ENCODE measurements at regions not wholly inside any gene's neighbourhood (a gene's known extent, or its start where the extent isn't known, plus 50 kb on each side); places are given as distances from the start of the nearest gene placed in this dataset.

DNA sequence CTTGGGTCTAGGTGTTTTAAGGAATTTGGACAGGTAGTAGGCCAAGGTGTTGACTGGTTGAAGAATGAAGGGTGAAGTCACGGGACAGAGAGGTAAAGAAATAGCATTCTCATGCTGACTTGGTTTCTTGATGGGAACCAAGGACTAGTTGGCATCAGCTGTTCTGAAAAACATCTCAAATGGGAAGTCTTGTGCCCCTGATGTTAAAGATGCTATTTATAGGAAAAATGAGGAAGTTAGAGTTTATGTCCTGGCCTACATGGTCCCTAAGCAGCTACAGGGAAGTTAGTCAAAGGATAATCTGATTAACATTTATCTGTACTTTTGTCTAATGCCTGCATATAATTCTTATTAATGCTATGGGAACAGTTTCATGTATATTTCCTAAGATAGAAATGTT is 262.4 kb downstream of the HHIPL2 start:
- no peak for DNase-seq

DNA sequence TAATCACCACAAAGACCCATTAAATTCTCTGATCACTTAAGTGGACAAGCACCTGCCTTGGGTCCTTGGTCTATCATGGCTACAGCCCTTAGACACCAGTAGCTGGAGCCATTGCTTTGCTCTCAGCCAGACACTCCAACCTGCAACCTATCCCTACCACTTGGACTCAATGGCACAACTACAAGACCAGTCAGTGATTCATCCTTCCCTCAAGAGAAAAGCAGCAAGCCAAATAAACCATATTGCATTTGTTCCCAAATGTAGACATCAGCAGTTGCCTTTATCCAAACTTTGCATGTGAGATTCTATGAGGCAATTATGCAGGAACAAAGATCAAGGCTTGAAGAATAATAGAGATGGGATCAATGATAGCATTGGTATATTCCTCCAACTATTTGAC is 263.4 kb downstream of the HHIPL2 start:
- DNase-seq, result no peak

GRCh38 chr1:222283147-222283768 is 264.6 kb downstream of the HHIPL2 start:
- DNase-seq, result peak; percentile 92

GRCh38 chr1:222279591-222279990 is 268.3 kb downstream of the HHIPL2 start:
- DNase-seq, result no peak

GRCh38 chr1:222278501-222278900 is 269.4 kb downstream of the HHIPL2 start:
- no peak for DNase-seq

GRCh38 chr1:222275729-222276465 is 272.0 kb downstream of the HHIPL2 start:
- no peak for DNase-seq

- DNase-seq, result peak; percentile 64
These were observed 272.7 kb downstream of the HHIPL2 start for GRCh38 chr1:222275001-222275728.

DNA sequence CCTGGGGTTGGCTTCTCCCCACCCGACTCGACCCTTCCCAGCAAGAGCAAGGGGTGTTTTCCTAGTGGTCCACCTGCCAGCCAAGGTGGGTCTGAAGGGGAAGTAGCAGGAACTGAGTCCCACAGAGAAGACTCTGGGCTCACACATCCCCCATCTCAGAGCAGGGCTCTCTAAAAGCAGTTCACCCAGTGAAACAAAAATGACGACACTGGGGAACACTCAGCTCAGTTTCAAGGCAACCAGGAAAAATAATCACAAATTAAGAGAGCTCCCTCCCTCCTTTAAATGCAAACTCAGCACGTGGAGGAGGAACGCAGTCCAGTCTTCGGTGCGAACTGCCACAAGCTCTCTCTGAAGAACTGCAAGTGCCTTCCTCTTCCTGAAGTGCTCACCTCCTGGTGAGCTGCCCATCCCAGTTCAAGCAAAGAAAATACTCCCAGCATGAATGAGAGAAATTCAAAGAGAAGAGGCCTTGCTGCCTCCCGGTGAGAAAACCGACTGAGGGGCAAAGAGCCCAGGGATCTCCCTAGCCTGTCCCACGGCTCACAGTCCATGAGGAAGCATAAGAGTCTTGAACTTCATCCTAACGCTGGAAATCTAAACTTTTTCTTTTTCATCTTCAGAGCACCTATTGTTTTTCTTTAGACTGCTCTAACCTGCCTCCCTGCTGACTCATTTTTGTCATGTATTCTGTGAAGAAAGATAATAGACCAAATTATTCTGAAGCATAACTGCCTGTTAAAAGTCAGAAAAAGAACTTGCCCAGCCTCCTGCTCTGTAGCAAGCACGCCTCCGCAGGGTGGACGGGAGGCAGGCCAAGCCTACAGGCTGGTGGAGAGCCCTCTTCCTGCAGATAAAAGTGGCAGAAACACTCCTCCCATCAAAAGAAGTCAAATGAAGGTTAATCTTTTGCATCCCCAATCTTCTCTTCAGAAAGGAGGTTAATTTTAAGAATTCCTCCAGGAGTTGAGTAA is 281.4 kb downstream of the HHIPL2 start:
- no peak for DNase-seq

DNA sequence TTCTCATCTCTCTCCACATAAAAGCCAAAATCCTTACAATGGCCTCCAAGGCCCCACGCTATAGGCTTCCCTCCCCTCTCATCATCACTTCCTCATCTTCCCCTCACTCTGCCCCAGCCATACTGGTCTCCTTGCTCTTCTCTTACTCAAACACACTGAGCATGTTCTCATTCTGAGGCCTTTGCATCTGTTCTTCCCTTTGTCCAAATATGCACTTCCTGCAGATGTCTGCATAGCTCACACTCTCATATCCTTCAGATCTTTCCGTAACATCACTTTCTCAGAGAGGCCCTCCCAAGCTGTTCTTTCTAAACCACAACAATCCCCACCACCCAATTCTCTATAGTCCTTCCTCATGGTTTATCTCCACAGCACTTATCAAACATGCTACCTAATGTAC is 284.1 kb downstream of the HHIPL2 start:
- DNase-seq, result no peak

DNA sequence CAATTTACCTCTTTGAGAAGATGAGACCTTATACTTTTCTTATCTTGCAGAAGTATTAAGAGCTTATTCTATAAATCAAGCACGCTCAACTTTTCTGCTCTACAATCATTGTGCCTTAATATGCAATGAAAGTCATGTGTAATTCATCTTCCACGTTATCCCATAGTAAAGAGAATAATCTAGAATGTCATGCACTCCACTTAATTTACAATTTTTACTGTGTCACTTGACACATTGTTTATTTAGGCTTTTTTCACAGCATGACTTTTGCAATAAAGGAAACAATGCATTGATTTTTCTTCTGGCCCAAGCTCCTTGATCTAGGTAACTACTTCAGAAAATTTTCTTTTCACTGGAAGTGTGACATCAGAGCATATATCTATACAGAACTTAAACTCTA is 290.9 kb downstream of the HHIPL2 start:
- no peak for DNase-seq

DNA sequence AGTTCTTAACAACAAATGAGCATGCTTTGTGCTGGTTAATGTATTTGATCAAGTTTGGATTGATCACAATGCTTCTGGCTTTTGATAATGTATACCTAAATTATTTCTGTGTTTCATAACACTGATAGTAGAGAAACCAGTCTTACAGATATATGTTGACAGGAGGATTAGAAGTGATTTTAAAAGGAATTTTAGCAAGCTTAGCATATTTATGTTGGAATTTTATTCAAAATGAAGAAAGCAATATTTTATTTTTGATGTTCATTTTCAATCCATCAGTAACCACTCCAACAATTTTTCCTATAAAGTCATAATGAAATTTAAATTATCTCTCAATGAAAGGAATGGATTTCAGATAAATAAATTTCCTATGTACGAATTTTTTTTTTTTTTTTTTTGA is 291.8 kb downstream of the HHIPL2 start:
- no peak for DNase-seq

GRCh38 chr1:222252788-222253187 is 295.1 kb downstream of the HHIPL2 start:
- DNase-seq, result no peak

DNA sequence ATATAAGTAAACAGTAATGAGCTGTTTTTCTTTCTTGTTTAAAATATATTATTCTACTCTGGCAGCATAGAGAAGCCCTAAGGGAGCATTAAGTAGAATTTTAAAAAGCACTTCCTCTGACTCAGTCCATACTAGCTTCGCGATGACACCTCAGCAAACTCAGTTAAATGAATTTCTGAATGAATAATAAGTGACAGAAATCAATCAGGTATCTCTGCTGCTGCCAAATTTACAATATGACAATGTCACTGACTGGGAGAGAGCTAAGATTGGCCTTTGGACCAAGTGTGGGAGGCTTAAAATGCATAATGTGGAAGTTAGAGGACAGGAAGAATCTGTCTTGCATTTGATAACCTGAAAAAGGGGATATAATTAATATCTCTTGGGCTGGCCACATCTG is 296.1 kb downstream of the HHIPL2 start:
- no peak for DNase-seq

GRCh38 chr1:222250376-222250775 is 297.5 kb downstream of the HHIPL2 start:
- DNase-seq, result peak; percentile 76

GRCh38 chr1:222247811-222248310 is 300.0 kb downstream of the HHIPL2 start:
- no peak for DNase-seq

- no peak for DNase-seq
These were observed 300.8 kb downstream of the HHIPL2 start for GRCh38 chr1:222247081-222247480.

DNA sequence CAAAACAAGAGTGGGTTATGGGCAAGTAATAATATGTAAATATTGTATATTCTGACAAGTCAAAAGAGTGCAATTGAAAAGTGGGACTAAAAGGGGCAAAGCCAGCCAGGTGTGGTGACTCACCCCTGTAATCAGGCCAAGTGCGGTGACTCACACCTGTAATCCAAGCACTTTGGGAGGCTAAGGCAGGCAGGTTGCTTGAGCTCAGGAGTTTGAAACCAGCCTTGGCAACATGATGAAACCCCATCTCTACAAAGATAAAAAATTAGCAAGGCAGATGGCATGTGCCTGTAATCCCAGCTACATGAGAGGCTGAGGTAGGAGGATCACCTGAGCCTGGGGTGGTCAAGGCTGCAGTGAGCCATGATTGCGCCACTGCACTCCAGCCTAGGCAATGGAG is 304.0 kb downstream of the HHIPL2 start:
- DNase-seq, result no peak

DNA sequence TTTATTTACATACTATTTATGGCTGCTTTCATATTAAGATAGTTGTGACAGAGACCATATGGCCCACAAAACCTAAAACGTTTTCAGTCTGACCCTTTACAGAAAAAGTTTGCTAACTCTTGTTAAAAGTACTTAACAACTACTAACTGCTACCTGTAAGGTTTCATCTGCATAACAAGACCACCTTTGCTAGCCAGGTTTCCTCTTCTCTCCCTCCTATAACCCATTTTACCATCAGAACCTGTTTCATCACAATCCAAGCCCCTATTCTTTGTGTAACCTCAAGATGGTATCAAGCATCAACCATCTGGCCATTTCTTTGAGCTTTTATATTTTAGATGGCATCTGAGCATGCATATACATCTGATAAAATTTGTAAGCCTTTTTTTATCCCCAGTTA is 305.4 kb downstream of the HHIPL2 start:
- DNase-seq, result no peak

DNA sequence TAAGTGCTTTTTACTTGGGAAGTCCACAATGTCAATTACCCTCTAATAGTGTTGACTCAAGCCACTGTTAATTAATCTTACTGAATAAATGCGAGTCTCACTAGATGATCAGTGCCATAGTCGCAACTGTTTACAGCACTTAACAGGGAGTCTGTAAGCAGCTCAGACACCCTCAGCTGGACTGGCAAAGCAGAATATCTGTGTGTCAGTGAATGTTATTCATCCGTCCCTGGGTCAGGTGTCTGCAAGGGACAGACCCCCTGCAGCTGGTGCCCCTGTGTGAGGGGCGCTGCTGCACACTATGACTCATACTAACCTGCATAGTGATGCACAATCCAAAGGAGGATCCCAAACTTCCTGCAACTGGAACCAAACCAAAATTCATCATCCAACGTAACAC is 306.5 kb downstream of the HHIPL2 start:
- no peak for DNase-seq

- peak; percentile 43 for DNase-seq
These were observed 307.2 kb downstream of the HHIPL2 start for GRCh38 chr1:222240536-222241181.

DNA sequence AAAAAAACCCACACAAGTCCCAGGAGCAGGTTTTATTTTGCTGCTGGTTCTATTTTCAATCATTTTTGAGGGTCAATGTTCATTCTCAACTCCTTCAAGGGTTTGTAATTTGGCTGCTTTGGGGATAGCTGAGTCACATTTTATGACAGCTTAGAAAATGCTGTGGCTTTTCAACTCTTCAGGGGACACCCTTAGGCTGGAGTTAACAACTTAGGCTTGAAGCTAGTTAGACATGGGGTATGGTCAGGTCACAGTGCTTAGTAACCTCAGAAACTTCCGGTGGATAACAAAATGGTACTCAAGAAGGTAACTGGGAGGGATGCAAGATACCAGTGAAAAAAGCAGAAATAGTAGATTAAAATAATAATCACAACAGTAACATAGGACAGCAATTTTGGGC is 308.8 kb downstream of the HHIPL2 start:
- DNase-seq, result no peak

- no peak for DNase-seq
These were observed 313.6 kb downstream of the HHIPL2 start for GRCh38 chr1:222234351-222234750.
